Fibroblast of skin of right quadriceps (primary cell): ENCODE measurements at regions not wholly inside any gene's neighbourhood (a gene's known extent, or its start where the extent isn't known, plus 50 kb on each side); places are given as distances from the start of the nearest gene placed in this dataset.
A peak's percentile ranks its signal among the peaks of the same experiment; 100 is the strongest.
"Not testable (repeated sequence)": the region's sequence is repeated elsewhere in the genome, so short reads cannot be mapped to it uniquely, and the experiment has no call there.

ENCODE experiments used
- DNase-seq: peaks from one replicate; pipeline ENCODE4 v3.0.0-alpha.2; 2013

GRCh38 chr15:70238917-70239316 is 141.2 kb upstream of the TLE3 start:
- DNase-seq: no peak

- no peak for DNase-seq
Observed at GRCh38 chr15:70237626-70238025, 139.9 kb upstream of the TLE3 start.

DNA sequence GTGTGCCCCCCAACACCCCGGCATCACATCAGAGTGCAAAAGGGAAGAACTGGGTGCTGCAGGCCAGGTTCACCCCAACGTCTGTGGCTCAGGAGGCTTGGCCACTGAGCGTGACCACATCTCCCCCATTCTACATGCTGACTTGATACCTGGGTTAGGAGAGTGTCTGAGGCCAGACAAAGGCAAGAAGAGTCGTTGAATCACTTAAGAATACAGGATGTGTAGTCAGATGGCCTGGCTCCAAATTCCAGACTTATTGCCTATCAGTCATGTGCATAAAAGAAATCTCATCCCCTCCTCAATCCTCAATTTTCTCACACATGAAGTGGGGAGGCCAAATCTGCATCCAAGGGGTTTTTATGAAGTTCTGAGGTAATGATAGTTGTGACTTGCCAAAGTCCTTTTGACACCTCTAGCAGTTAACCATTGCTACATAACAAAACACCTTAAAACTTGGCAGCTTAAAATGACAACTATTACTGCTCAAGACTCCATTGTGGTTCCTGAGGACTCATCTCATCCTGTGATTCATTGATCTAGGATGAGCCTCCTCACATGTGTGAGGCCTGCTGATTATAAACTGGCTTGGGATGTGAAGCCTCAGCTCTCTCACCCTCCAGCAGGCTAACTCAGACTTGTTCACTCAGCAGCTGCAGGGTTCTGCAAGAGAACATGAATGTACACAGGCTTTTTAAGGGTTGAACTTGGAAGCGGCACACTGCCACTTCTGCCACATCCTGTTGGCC is 138.8 kb upstream of the TLE3 start:
- DNase-seq: peak; percentile 96

- peak; percentile 28 for DNase-seq
Observed at GRCh38 chr15:70235347-70235746, 137.6 kb upstream of the TLE3 start.

DNA sequence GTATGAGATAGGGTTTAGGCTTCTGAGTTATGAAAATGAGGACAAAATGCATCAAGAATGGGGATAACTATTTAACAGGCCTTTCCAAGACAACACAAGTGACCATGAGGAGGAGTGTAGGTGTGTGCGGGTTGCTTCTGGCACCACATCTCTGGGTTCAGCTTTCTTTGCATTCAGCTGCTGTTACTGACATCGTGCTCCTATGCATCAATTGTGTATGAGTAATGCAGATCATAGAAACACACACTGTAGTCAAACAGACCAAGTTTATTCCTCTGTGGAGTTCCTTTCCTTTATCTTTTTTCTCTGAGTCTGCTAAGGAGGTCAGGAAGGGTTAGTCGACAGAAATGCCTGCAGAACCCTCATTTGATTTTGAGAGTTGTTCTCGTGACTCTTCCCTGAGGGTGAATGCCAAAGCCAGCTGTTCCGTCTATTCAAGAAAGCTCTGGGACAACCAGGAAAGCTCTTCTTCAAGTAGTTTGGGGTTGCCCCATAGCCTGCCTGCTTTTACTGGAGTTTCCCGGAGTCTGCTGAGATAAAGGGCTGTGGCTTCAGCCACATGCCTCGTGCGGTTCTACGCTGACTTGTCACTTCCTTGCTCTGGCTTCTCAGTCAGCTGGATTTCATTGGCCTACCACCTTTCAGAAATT is 136.7 kb upstream of the TLE3 start:
- peak; percentile 95 for DNase-seq

GRCh38 chr15:70231484-70231883 is 133.8 kb upstream of the TLE3 start:
- no peak for DNase-seq

GRCh38 chr15:70227918-70228317 is 130.2 kb upstream of the TLE3 start:
- DNase-seq: not testable (repeated sequence)

DNA sequence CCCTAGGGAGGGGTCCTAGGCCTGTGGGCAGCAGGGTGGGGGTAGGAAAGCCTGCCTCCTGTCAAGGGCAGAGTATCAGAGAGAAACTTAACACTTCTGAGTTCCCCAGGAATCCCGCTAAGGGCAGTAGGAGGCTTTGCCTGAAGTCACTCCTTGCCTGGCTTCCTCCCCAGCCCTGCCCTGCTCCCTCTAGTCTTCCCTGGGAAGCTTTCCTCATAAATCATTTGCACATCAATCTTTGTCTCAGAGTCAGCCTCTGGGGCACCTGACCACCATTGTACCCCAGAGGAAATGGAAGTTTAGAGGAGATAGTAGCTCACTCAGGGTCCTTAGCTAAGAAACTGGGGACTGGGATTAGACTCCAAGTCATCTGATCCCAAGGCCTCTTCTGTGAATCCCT is 129.4 kb upstream of the TLE3 start:
- DNase-seq: no peak

GRCh38 chr15:70226337-70226980 is 128.7 kb upstream of the TLE3 start:
- DNase-seq: no peak

- no peak for DNase-seq
Observed at GRCh38 chr15:70225416-70225815, 127.7 kb upstream of the TLE3 start.

GRCh38 chr15:70222606-70223005 is 124.9 kb upstream of the TLE3 start:
- no peak for DNase-seq

DNA sequence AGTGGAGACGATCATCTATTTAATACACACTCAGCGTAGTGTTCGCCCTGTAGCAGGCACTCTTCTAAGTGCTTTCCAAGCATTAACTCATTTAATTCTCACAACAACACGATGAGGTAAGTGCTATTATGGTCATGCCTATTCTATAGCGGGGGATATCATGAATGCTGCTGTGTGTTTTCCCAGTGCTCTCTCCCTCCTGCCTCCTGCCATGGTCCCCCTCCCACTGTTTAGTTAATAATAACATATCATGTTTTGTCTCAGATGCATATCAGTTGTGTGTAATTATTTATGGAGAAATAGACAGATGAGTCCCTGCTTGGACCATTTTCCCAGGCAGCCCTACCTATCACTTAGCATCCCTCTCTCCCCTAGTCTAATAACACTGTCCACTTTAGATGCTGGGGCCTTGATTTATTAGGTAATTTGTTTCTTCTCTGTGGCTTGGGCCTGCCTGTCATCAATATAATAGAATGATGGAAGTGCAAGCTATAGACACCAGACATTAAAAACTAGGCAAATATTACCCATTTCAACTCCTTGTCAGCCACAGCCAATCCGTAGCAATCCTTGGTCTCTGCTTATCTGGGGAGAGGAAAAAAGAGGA is 122.9 kb upstream of the TLE3 start:
- no peak for DNase-seq

- no peak for DNase-seq
Observed at GRCh38 chr15:70219966-70220365, 122.2 kb upstream of the TLE3 start.

DNA sequence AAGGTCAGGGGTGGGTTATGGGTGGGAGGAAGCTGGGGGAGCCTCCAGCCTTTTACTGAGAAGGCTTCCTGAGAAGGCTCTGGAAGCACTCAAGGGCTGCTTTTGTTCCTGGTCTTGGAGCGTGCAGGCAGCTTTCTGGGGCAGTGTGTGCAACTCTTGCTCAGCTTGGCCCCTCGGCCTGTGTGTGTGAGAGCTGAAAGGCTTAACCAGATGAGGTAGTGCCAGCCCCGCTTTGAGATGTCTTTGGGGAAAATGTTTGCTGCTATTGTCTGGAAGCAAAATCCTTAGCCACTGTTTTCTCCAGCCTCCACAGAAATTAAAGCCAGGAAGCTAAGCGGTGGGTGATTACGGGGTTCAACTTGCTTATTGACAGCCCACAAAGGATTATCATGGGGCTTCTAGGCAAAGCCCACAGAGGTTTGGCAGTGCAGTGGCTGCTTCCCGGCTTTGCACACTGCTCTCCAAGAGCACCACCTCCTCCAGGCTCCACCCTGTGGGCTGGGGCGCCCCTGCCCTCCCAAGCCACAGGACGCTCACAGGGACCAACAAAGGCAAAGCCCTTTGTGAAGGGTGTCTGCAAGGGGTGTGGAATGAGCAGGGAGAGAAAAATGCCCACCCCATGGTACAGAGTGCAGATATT is 121.7 kb upstream of the TLE3 start:
- DNase-seq: no peak

- DNase-seq: no peak
Observed at GRCh38 chr15:70217226-70218160, 119.8 kb upstream of the TLE3 start.

- no peak for DNase-seq
Observed at GRCh38 chr15:70215951-70216350, 118.2 kb upstream of the TLE3 start.

DNA sequence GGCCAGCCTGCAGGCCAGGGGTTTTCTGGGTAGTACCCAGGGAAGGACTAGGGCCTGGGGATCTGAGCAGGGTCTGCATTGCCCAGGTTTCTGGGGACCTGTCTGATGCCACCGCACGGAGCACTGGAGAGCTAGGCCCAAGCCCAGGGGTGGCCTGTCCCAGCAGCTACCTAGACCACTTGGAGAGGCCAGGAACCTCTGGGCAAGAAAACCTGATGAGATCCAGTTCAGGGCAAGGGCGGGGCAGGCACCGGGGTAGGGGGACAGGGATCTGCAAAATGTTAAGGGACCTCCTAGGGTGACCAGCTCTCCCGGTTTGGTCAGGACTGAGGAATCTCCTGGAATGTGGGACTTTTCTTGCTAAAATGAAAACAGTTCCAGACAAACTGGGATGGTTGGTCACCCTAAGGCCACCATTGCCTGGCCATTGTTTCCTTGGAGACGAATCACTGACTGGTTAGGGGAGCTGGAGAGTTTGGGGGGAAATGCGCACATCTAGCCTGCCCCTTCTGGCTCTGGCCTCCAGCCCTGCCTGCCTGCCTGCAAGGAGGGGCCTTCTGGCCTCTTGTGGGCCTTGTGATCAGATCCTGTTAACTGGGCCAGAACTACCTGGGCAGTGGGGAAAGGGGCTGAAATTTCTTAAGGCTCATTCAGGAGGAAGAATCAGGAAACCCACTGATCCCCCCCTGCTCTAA is 117.4 kb upstream of the TLE3 start:
- DNase-seq: no peak

DNA sequence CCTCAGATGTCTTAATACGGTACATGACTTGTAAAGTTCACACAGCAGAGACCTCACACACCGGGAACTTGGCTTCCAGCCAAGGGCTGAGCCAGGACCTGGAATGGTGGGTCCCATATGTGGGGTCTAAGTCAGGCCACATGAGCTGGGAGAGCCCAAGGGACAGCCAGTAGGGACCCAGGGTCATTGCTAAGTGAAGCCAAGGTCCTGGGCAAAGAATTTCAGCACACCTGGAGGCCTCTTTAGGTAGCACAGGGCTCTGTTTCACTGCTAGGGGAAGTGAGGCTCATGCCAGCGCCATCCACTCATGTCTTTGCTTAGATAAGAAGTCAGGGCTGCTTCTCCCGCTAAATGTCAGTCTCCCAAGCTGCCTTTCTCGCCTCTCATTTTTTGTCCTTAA is 116.6 kb upstream of the TLE3 start:
- no peak for DNase-seq

DNA sequence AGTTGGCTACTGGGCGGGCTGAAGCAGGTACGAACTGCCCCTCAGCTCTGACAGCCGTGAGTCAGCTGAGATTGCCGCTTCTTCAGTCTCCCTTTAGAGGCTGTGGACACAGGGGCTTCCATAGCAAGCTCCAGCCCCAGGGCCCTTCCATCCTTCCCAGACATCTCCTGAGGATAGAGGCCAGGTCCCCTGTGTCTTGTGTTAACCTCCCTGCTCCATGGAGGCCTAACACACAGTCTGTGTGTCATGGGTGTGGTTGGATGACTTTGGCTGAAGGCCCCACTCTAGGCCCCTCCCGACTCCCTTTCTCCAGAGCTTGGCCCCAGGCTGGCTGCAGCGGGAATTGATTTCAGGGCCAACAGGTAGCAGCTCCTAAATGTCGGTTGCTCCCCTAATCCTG is 116.1 kb upstream of the TLE3 start:
- no peak for DNase-seq

DNA sequence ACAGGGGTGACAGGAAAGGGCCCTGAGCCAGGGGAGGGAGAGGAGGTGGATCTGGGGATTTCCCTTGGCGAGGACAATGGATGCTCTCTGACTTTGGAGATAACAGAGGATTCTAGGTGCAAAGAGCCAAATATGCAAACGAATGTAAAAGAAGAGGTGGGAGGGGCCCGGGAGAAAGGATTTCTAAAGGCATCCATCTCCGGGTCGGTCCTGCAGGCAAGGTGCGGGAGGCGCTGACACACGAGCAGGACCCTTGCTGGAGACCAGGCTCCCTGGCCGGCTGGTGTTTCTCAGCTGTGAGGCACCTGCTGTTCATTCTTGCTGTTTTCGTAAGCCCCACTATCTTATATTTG is 115.2 kb upstream of the TLE3 start:
- no peak for DNase-seq

- no peak for DNase-seq
Observed at GRCh38 chr15:70212286-70212962, 114.7 kb upstream of the TLE3 start.
